ENCODE measurements at regions not wholly inside any gene's neighbourhood (a gene's known extent, or its start where the extent isn't known, plus 50 kb on each side); places are given as distances from the start of the nearest gene placed in this dataset.
"Not testable (repeated sequence)": the region's sequence is repeated elsewhere in the genome, so short reads cannot be mapped to it uniquely, and the experiment has no call there.

DNA sequence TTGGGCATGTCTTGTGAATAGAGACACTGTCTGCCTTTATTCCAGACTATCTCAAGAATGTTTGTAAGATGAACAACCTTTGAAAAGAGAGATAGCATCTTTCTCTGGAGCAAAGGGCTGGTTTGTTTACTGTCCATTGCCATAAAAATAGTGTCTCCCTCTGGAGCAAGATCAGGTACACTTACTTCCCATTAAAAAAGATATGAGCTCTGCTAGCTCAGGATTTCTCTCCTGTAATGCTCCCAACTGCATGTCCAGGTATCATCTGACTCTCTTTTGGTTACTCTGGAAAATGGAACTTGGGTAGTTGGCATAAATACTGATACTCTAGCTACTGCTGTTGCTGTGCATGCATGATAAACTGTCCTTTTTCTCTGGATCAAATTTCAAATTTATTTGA lies 381.1 kb downstream of the TFEC start:
- no peak for DNase-seq (ENCODE audit: low read depth, low spot score)

DNA sequence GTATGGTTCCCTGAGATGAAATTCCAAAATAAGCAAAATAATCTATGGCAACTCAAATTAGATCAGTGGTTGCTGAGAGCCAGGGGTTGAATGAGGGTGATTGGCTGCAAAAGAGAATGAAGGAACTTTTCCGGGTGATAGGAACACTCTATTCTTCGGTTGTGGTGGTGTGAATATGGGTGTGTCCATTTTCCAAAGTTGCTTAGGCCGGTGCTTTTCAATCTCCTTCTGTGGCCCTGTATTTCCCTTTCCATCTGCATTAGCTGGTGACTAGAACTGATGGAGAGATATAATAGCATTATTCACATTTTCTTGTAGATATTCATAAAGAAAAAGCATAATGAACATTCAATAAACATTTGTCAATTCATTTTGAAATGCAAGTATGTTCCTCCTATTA lies 382.9 kb downstream of the TFEC start:
- no peak for DNase-seq (ENCODE audit: low read depth, low spot score)

DNA sequence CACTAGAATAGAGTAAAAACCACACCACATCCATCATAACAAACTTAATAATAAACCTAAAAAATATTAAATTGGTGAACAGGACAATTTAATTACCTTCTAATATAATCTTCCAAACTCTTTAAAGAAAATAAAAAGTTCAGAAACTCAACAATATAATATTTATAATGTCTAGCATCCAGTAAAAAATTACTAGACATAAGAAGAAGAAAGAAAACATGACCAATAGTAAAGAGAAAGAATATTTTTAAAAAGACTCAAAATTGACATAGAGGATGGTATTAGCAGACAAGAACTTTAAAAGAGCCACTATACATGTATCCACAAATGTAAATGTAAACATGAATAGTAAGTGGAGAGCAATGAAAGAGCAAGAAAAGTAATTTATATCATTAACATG lies 388.4 kb downstream of the TFEC start:
- no peak for DNase-seq (ENCODE audit: low read depth, low spot score)

DNA sequence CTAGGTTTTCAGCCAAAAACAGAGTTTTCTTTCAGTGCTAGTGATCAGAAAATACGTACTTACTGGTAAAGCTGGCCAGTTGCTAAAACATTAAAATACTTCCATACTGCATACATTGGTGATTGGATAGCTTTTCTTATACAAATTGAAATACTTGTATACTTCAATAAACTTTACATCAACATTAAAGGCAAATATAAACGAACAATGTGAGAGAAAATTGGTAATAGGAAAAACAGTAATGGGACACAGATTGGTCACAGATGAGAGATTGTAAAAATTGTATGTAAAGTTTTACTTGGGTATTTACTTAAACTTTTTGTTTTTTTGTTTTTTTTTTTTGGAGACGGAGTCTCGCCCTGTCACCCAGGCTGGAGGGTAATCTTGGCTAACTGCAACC lies 391.7 kb downstream of the TFEC start:
- DNase-seq (ENCODE audit: low read depth, low spot score), result no peak

DNA sequence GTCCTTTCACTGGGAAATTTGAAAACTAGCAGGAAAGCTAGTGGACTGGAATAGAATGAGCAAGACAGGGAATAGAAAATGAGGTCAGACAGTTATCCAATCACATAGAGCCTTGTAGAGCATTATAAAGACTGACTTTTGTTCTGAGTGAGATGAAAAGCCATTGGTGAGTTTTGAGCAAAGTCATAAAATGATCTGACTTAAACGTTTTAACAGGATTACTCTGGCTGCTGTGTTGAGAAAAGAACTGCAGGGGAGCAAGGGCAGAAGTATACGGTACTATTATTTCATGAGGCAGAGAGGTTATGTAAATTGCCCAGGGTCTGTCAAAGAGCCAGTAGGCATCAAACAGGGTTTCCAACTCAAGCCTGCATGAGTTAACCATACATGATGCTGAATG lies 393.4 kb downstream of the TFEC start:
- DNase-seq (ENCODE audit: low read depth, low spot score), result no peak

DNA sequence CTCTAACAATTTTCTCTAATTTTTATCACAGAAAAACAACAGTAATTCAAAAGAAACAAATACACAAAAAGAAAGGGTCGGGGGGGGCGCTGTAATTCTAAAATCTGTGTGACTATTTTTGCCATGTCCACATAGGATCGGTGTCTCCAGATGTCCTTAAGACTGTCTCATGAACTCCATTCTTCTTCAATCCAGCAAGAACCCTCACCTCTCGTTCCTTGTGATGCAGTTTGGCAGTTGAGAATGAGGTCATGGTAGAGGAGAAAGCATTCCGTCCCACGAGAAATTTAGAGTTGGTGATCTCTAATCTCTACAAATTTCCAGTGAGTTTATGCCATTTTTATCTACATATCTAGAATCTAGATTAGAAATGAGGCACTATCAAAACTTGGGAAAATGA lies 394.7 kb downstream of the TFEC start:
- DNase-seq (ENCODE audit: low read depth, low spot score), result no peak

DNA sequence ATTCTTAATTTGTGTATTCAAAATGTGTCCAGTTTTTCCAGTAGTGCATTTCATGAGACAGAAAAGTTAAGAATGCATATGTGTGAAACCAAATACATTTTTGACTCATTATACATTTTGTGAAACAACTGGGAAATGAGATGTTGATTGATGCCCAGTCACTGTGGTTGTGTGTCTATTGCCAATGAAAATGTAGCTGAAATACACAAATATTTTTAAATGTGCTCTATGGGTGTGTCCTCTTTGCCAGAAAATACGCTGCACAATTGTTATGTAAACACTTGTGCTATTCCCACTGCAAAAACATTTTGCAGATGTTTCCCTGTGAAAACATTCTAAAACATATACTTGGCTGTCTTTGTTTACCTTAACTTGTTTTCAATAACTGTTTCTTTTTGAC lies 395.2 kb downstream of the TFEC start:
- no peak for DNase-seq (ENCODE audit: low read depth, low spot score)

DNA sequence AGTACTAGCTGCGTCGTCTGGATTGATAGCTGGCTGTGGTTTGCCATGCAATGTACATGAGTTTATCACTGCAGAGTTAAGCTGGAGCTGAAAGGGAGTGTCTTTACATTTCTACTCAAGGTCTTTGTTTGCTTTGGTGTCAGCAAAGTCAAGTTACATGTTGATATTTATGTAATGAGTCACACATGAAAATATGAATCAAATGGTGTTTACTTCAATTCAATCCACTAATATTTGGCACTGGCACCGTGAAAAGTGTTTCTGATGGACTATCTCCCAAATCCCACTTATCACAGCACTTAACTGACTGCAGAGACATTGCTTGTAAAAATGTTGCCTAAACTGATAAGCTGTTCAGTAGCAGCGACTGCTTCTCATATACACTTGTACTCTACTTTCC lies 395.9 kb downstream of the TFEC start:
- no peak for DNase-seq (ENCODE audit: low read depth, low spot score)

DNA sequence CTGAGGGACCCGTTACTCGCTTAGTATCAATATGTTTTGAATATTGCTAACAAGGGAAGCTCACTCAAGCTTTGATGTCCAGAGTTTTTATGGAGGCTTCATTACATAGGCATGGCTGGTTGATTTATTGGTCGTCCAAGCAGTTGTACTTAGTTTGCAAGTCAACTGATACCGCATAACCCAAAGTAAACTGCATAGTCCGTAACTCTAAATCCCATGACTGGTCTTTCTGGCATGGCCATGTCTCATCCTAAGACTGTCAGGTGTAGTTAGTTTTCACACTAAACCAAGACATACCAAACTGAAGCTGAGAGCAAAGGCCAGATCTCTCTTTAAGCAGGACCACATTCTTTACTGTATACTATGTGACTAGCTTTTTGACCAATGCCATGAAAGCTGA lies 397.9 kb downstream of the TFEC start:
- DNase-seq (ENCODE audit: low read depth, low spot score), result no peak

DNA sequence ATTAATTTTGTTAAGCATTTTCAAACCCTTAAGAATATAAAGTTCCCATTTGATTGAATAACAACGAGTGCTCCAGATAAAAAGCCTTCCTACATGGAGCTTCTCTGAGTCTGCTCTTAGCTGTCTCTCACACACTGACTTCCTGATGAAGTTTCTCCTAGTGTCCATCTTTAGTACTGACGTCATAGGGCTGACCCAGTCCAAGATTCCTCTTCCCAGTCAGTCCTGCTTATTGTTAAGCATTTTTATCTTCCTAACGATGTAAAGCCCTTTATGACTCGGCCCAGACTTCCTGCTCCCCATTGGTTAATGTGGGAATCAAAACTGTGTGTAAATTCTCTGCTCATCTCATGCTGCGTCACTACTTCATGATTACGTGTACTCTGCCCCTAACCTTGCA lies 398.8 kb downstream of the TFEC start:
- DNase-seq (ENCODE audit: low read depth, low spot score), result no peak

DNA sequence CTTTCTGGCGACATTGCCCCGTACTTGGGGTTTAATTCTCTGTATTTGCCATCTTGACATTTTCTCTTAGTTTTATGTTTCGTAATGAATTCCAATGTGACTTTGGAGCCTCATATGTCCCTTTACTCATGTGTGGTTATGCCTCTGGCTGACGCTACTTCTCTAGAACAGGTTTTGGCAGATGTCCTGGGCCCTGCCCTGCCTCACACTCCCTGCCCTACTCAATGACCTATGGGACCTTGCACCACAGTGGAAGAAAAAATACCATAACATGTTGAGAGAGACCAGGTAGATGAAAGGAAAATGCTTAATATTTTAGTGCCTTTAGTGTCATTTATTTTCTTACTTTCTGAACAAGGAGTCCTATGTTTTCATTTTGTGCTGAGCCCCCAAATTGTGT lies 400.5 kb downstream of the TFEC start:
- no peak for DNase-seq (ENCODE audit: low read depth, low spot score)

DNA sequence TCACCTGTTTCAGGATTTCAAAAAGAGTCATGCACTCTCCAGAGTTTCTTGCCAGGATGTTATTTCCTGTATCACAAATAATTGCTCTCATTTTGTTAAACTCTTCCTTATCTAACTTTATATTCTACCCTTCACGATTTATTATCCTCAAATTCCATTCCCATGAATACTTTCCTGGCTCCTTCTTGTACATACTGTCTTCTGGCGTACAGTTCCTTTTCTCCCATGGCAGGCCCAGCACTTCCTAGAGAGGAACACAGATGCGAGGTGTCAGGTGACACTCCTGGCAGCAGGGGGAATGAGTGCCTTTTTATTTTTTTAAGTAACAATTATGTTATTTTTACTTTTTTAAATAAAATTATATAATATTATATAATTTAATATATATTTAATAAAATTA lies 411.9 kb downstream of the TFEC start:
- no peak for DNase-seq (ENCODE audit: low read depth, low spot score)

DNA sequence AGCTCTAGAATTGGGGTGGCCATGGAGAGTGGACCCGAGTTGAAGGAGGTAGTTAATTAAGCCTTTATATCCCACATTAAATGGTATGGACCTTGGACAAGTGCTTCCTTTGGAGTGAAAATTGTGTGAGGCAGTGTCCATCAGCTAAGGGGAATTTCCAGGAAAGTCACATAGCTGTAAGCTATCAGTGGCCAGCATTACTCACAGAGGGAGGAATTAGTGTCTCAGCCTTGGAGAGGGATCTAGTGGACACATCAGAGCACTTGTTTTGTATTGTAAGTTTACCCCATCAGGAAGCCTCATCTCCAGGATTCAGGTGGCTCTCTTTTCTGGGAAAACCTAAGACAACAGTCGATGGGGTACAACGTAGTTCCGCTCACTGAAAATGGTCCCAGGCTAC lies 416.7 kb downstream of the TFEC start:
- no peak for DNase-seq (ENCODE audit: low read depth, low spot score)

DNA sequence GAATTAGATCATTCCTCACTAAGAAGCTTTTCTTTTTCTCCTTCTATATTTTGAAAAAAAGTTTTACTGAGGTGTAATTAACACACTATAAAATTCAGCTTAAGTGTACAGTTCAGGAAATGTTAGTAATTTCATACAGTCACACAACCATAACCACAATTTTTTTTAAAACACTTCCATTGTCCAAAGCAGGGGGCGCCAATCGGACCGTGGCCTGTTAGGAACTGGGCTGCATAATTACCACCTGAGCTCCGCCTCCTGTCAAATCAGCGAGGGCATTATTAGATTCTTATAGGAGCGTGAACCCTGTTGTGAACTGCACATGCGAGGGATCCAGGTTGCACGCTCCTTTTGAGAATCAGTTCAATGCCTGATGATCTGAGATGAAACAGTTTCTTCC lies 427.1 kb downstream of the TFEC start:
- DNase-seq (ENCODE audit: low read depth, low spot score), result no peak

DNA sequence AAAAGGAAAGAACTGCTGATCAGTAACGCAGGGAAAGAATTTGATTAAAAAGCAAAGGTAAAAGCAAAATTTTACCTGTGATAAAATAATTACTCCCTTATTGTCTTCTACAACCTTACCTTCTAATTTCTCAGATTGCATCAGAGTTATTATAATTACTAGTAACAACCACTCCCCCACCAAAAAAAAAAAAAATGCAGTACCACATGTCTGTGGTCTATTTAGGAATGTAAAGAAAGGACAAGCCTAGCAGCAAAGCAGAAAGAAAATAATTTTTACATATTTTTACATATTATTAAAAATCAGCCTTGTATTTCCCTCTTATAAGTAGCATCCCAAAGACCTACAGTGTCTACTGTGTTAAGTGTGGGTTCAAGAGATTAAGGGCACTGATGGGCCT lies 430.4 kb downstream of the TFEC start:
- DNase-seq (ENCODE audit: low read depth, low spot score), result no peak

DNA sequence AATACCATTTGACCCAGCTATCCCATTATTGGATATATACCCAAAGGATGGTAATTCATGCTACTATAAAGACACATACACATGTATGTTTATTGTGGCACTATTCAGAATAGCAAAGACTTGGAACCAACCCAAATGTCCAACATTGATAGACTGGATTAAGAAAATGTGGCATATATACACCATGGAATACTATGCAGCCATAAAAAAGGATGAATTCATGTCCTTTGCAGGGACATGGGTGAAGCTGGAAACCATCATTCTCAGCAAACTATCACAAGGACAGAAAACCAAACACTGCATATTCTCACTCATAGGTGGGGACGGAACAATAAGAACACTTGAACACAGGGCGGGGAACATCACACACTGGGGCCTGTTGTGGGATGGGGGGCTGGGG lies 431.4 kb downstream of the TFEC start:
- DNase-seq (ENCODE audit: low read depth, low spot score), result not testable (repeated sequence)

DNA sequence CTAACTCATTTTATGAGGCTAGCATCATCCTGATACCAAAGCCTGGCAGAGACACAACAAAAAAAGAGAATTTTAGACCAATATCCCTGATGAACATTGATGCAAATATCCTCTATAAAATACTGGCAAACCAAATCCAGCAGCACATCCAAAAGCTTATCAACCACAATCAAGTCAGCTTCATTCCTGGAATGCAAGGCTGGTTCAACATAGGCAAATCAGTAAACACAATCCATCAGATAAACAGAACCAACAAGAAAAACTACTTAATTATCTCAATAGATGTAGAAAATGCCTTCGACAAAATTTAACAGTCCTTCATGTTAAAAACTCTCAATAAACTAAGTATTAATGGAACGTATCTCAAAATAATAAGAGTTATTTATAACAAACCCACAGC lies 433.3 kb downstream of the TFEC start:
- DNase-seq (ENCODE audit: low read depth, low spot score), result not testable (repeated sequence)

DNA sequence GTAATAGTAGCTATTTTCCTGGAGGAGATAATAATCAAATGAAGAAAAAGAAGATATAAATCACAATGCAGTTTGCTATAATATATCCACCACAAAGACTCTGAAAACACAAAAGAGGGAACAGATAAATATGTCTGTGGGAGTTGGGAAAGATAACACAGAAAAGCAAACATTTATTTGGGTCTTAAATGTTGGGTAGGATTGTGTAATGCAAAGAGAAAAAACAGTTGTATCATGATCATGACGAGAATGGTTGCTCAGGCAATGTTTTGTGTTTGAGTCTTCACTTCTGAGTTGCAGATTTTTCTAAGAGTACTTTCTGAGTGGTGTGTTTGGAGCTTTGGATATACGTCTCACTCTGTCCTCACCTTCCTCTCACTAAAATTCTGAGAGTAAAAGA lies 437.5 kb downstream of the TFEC start:
- DNase-seq (ENCODE audit: low read depth, low spot score), result no peak

DNA sequence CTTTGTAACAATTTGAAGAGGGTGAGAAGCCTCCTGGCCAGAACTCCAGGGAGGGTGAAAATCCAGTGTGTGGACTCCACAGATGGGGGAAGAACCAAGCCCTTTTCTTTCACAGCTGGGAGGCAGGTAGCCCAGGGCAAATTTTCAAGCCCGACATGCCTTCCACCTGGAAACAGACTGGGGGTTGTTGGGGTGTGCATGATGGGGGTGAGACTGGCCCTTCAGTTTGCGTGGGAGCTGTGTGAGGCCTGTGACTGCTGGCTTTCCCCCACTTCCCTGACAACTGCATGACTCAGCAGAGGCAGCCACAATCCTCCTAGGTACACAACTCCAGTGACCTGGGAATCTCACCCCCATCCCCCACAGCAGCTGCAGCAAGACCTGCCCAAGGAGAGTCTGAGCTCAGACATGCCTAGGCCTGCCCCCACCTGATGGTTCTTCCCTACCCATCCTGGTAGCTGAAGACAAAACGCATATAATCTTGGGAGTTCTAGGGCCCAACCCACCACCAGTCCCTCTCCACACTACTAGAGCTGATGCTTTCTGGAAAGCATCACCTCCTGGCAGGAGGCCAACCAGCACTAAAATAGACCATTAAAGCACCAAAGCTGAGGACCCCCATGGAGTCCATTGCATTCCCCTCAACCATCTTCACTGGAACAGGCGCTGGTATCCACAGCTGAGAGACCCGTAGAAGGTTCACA lies 445.4 kb downstream of the TFEC start:
- DNase-seq (ENCODE audit: low read depth, low spot score), result no peak

DNA sequence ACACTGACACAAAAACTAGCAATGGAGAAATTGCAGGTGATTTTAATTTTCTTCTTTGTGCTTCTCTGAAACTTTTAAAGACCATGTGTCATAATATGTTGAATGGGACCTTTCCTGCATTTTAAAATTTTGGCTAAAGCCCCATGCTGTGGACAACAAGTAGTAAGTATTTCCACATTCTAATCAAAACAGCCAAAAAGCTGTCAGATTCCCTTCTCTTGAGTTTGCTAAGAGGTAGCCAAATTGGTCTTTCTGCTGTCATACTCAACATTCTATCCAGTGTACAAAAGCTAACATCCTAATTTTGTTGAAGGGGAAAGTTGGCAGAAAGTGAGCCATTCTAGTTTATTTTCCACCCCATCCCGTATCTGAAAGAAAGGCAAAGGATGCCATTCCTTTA lies 447.6 kb downstream of the TFEC start:
- DNase-seq (ENCODE audit: low read depth, low spot score), result no peak

DNA sequence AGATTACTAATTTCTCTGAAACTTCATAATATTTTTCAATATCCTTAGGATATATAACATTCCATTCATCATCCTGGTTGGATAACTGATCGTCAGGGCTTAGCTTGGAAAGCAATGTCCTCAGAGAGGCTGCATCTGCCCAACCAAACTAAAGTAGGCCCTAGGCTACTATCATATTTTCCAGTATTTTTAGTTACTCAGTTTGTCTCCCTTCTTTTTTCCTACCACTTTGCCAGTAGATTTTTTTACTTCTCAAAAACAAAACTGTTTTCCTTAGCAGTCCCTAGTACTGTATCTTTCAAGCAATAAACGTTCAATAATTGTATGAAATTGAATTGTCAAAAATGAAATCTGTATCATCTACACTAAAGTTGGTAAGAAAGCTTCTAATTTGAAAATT lies 452.0 kb downstream of the TFEC start:
- DNase-seq (ENCODE audit: low read depth, low spot score), result no peak

DNA sequence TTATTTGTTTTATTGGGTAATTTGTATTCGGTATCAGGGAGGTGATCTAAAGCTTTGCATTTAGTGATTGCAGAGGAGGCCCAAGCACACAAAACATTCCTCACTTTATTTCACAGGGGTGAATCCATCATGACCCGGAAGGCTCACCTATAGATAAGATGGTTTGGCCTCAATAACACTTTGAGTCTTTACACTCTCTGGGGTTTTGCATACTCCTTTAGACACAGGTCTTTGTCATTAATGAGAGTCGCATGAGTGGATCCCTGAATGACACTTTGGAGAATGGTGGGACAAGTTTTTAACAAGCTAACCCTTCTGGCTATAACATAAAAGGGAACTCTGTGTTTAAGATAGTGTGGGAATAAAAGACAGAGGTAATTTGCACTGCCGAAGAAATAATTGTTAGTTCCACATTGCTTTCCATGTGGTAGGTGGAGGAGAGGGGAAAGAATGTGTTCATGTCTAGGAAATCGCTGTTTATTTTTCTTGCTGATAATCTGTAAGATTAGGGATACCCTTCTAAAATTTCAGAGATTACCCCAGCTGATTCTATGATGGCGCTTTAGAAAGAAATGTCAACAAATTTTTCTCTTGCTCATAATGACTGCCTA lies 455.8 kb downstream of the TFEC start:
- DNase-seq (ENCODE audit: low read depth, low spot score), result no peak

DNA sequence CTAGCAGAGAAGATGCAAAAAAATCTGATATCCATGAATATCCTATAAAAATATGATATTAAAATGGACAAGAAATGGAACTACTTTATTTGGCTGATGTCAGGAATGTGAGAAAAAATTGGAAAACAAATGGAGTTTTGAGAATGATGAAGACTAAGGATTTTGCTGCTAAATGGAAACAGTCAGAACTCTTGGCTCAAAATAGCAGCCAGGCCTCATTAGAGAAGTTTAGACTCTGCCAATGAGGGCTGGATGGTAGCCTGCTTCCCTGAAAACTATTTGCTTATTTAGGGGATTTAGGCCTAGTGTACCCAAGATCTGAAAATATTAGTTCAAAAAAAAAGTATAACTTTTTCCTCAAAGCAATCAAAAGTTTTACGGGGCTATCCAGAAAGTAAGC lies 458.5 kb downstream of the TFEC start:
- no peak for DNase-seq (ENCODE audit: low read depth, low spot score)

Measured in brain pericyte (primary cell).